ENCODE measurements at regions not wholly inside any gene's neighbourhood (a gene's known extent, or its start where the extent isn't known, plus 50 kb on each side); places are given as distances from the start of the nearest gene placed in this dataset.
"Not testable (repeated sequence)": the region's sequence is repeated elsewhere in the genome, so short reads cannot be mapped to it uniquely, and the experiment has no call there.

- no peak for DNase-seq
Observed at GRCh38 chr4:173696011-173696410, 166.0 kb upstream of the HAND2 start.

GRCh38 chr4:173685831-173686210 lies 155.8 kb upstream of the HAND2 start:
- DNase-seq, result no peak

- no peak for DNase-seq
Observed at GRCh38 chr4:173685165-173685830, 155.3 kb upstream of the HAND2 start.

- no peak for DNase-seq
Observed at GRCh38 chr4:173684223-173684622, 154.2 kb upstream of the HAND2 start.

- no peak for DNase-seq
Observed at GRCh38 chr4:173682609-173683008, 152.6 kb upstream of the HAND2 start.

- no peak for DNase-seq
Observed at GRCh38 chr4:173680278-173680677, 150.2 kb upstream of the HAND2 start.

- DNase-seq, result no peak
Observed at GRCh38 chr4:173675446-173675845, 145.4 kb upstream of the HAND2 start.

- DNase-seq, result no peak
Observed at GRCh38 chr4:173669460-173670179, 139.6 kb upstream of the HAND2 start.

GRCh38 chr4:173661001-173661400 lies 131.0 kb upstream of the HAND2 start:
- DNase-seq, result no peak

GRCh38 chr4:173656898-173657297 lies 126.9 kb upstream of the HAND2 start:
- DNase-seq, result no peak

- DNase-seq, result no peak
Observed at GRCh38 chr4:173652283-173652931, 122.4 kb upstream of the HAND2 start.

GRCh38 chr4:173651651-173652282 lies 121.7 kb upstream of the HAND2 start:
- no peak for DNase-seq

GRCh38 chr4:173647902-173648301 lies 117.9 kb upstream of the HAND2 start:
- no peak for DNase-seq

- no peak for DNase-seq
Observed at GRCh38 chr4:173642509-173642908, 112.5 kb upstream of the HAND2 start.

- no peak for DNase-seq
Observed at GRCh38 chr4:173635395-173635794, 105.4 kb upstream of the HAND2 start.

- no peak for DNase-seq
Observed at GRCh38 chr4:173626277-173626676, 96.2 kb upstream of the HAND2 start.

- not testable (repeated sequence) for DNase-seq
Observed at GRCh38 chr4:173618648-173619047, 88.6 kb upstream of the HAND2 start.

GRCh38 chr4:173609158-173609557 lies 79.1 kb upstream of the HAND2 start:
- DNase-seq, result no peak

- DNase-seq, result not testable (repeated sequence)
Observed at GRCh38 chr4:173608632-173609031, 78.6 kb upstream of the HAND2 start.

GRCh38 chr4:173591760-173592159 lies 61.7 kb upstream of the HAND2 start:
- DNase-seq, result no peak

GRCh38 chr4:173590697-173591096 lies 60.7 kb upstream of the HAND2 start:
- DNase-seq, result no peak

GRCh38 chr4:173585876-173586572 lies 56.0 kb upstream of the HAND2 start:
- DNase-seq, result no peak

- DNase-seq, result no peak
Observed at GRCh38 chr4:173584506-173584905, 54.5 kb upstream of the HAND2 start.
